ENCODE measurements at regions not wholly inside any gene's neighbourhood (a gene's known extent, or its start where the extent isn't known, plus 50 kb on each side); places are given as distances from the start of the nearest gene placed in this dataset.

DNA sequence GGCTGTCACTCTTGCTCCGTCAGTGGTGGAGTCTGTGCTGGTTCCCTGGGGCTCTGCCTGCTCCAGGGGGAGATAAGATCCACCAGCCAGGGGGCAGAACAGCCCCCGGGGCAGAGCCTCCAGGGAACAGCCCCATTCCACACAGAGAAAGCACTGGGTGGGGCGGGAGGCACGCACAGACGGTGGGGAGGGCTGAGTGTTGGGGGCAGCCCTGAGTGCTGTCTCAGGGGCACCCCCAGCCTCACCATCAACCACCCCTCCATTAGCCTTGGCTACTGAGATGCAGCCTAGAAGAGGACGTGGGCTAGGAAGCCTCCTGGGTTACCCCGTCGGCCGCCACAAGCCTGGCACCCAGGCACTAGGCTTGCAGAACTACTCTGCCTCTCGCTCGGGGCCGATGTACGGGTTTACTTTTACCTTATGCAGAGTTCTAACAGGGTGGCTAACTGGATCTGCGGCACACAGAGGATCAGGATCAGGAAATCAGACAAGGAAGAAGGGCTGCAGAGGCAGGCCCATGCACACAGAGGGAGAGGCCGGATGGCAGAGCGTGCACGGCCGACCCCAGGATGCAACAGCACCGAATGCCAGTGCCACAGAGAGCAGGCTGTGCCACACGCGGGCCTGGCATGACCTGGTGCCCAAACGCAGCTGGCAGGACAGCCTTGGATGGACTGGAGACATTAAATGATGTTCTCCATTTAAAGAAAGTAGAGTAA lies 140.5 kb downstream of the CTTN start:
- no peak for TF ChIP-seq POLR2A (IDR thresholded peaks at IDR 0.05)
- TF ChIP-seq, protein P1, sequence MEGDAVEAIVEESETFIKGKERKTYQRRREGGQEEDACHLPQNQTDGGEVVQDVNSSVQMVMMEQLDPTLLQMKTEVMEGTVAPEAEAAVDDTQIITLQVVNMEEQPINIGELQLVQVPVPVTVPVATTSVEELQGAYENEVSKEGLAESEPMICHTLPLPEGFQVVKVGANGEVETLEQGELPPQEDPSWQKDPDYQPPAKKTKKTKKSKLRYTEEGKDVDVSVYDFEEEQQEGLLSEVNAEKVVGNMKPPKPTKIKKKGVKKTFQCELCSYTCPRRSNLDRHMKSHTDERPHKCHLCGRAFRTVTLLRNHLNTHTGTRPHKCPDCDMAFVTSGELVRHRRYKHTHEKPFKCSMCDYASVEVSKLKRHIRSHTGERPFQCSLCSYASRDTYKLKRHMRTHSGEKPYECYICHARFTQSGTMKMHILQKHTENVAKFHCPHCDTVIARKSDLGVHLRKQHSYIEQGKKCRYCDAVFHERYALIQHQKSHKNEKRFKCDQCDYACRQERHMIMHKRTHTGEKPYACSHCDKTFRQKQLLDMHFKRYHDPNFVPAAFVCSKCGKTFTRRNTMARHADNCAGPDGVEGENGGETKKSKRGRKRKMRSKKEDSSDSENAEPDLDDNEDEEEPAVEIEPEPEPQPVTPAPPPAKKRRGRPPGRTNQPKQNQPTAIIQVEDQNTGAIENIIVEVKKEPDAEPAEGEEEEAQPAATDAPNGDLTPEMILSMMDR (IDR thresholded peaks at IDR 0.05): no peak

Measured in thyroid gland (tissue), 4 donors.